Neuron (in vitro differentiated cells): ENCODE measurements at regions not wholly inside any gene's neighbourhood (a gene's known extent, or its start where the extent isn't known, plus 50 kb on each side); places are given as distances from the start of the nearest gene placed in this dataset.

Experiments used
- H2AFZ ChIP-seq: one replicate; pipeline ENCODE4 v1.6.1; 2013; ENCODE audit warnings: low read depth, mild to moderate bottlenecking, inconsistent platforms, low read length, moderate library complexity
- H3K27me3 ChIP-seq: one replicate; pipeline ENCODE4 v1.6.1; 2013; ENCODE audit warnings: low read length; ENCODE audit not compliant: insufficient read depth
- H3K36me3 ChIP-seq: one replicate; pipeline ENCODE4 v1.6.1; 2013; ENCODE audit warnings: low read length; ENCODE audit not compliant: insufficient read depth
- H3K4me1 ChIP-seq: one replicate; pipeline ENCODE4 v1.6.1; 2013; ENCODE audit warnings: low read length; ENCODE audit not compliant: insufficient read depth
- H3K4me3 ChIP-seq: 2 replicates; pipeline ENCODE4 v1.5.1; 2013; ENCODE audit warnings: mild to moderate bottlenecking, low read length, moderate library complexity
- H3K9me3 ChIP-seq: one replicate; pipeline ENCODE4 v1.6.1; 2013; ENCODE audit warnings: low read length

GRCh38 chr13:70394031-70394548, 285.8 kb upstream of the KLHL1 start:
- H3K36me3 ChIP-seq, result no peaks in the 10 kb centered on the region
- no peak overlapping the region for H3K4me3 ChIP-seq
- peaks cover 5% of the 10 kb centered on the region for H3K4me1 ChIP-seq
- H3K9me3 ChIP-seq, result no peaks in the 10 kb centered on the region
- no peaks in the 10 kb centered on the region for H3K27me3 ChIP-seq
- no peak overlapping the region for H2AFZ ChIP-seq

- Histone ChIP-seq H3K4me1 (peaks cover 5% of the 10 kb centered on the region), H3K4me3 (no peak overlapping the region), H3K36me3 (no peaks in the 10 kb centered on the region), H3K9me3 (no peaks in the 10 kb centered on the region), H2AFZ (no peak overlapping the region), H3K27me3 (no peaks in the 10 kb centered on the region)
These were observed 283.4 kb upstream of the KLHL1 start for GRCh38 chr13:70391678-70392077.

GRCh38 chr13:70390968-70391367, 282.7 kb upstream of the KLHL1 start:
- H2AFZ ChIP-seq, result no peak overlapping the region
- no peak overlapping the region for H3K4me3 ChIP-seq
- H3K27me3 ChIP-seq, result no peaks in the 10 kb centered on the region
- H3K36me3 ChIP-seq, result no peaks in the 10 kb centered on the region
- H3K9me3 ChIP-seq, result no peaks in the 10 kb centered on the region
- peaks cover 5% of the 10 kb centered on the region for H3K4me1 ChIP-seq

GRCh38 chr13:70390064-70390463, 281.8 kb upstream of the KLHL1 start:
- Histone ChIP-seq H3K27me3 (no peaks in the 10 kb centered on the region), H3K9me3 (no peaks in the 10 kb centered on the region), H2AFZ (no peak overlapping the region), H3K4me3 (no peak overlapping the region), H3K4me1 (peaks cover 5% of the 10 kb centered on the region), H3K36me3 (no peaks in the 10 kb centered on the region)

GRCh38 chr13:70388935-70389334, 280.7 kb upstream of the KLHL1 start:
- no peak overlapping the region for H3K4me3 ChIP-seq
- no peaks in the 10 kb centered on the region for H3K27me3 ChIP-seq
- H3K36me3 ChIP-seq, result no peaks in the 10 kb centered on the region
- peaks cover 3% of the 10 kb centered on the region for H3K4me1 ChIP-seq
- H2AFZ ChIP-seq, result no peak overlapping the region
- H3K9me3 ChIP-seq, result no peaks in the 10 kb centered on the region

- H3K4me1 ChIP-seq, result no peaks in the 10 kb centered on the region
- H3K27me3 ChIP-seq, result no peaks in the 10 kb centered on the region
- H3K36me3 ChIP-seq, result no peaks in the 10 kb centered on the region
- no peak overlapping the region for H2AFZ ChIP-seq
- H3K4me3 ChIP-seq, result no peak overlapping the region
- no peaks in the 10 kb centered on the region for H3K9me3 ChIP-seq
These were observed 278.7 kb upstream of the KLHL1 start for GRCh38 chr13:70386919-70387318.

- no peak overlapping the region for H3K4me3 ChIP-seq
- no peaks in the 10 kb centered on the region for H3K9me3 ChIP-seq
- no peaks in the 10 kb centered on the region for H3K36me3 ChIP-seq
- H3K27me3 ChIP-seq, result no peaks in the 10 kb centered on the region
- H3K4me1 ChIP-seq, result no peaks in the 10 kb centered on the region
- H2AFZ ChIP-seq, result no peak overlapping the region
These were observed 277.6 kb upstream of the KLHL1 start for GRCh38 chr13:70385852-70386251.

GRCh38 chr13:70384156-70384555, 275.9 kb upstream of the KLHL1 start:
- Histone ChIP-seq H3K9me3 (no peaks in the 10 kb centered on the region), H3K36me3 (no peaks in the 10 kb centered on the region), H3K27me3 (no peaks in the 10 kb centered on the region), H3K4me3 (no peak overlapping the region), H2AFZ (no peak overlapping the region), H3K4me1 (no peaks in the 10 kb centered on the region)

- no peaks in the 10 kb centered on the region for H3K4me1 ChIP-seq
- no peak overlapping the region for H3K4me3 ChIP-seq
- no peaks in the 10 kb centered on the region for H3K27me3 ChIP-seq
- no peak overlapping the region for H2AFZ ChIP-seq
- no peaks in the 10 kb centered on the region for H3K9me3 ChIP-seq
- no peaks in the 10 kb centered on the region for H3K36me3 ChIP-seq
These were observed 272.6 kb upstream of the KLHL1 start for GRCh38 chr13:70380809-70381208.

- no peak overlapping the region for H3K4me3 ChIP-seq
These were observed 267.5 kb upstream of the KLHL1 start for GRCh38 chr13:70375718-70376117.

GRCh38 chr13:70370924-70371323, 262.7 kb upstream of the KLHL1 start:
- H2AFZ ChIP-seq, result no peak overlapping the region
- H3K36me3 ChIP-seq, result no peaks in the 10 kb centered on the region

More at GRCh38 chr13:70375718-70376117, 267.5 kb upstream of the KLHL1 start:
- Histone ChIP-seq H3K9me3 (no peaks in the 10 kb centered on the region), H3K4me1 (no peaks in the 10 kb centered on the region), H3K36me3 (no peaks in the 10 kb centered on the region), H2AFZ (no peak overlapping the region), H3K27me3 (no peaks in the 10 kb centered on the region)

GRCh38 chr13:70366720-70367119, 258.5 kb upstream of the KLHL1 start:
- H3K27me3 ChIP-seq, result no peaks in the 10 kb centered on the region

More at GRCh38 chr13:70370924-70371323, 262.7 kb upstream of the KLHL1 start:
- Histone ChIP-seq H3K4me3 (no peak overlapping the region), H3K9me3 (no peaks in the 10 kb centered on the region), H3K27me3 (no peaks in the 10 kb centered on the region), H3K4me1 (no peaks in the 10 kb centered on the region)

GRCh38 chr13:70363991-70364390, 255.7 kb upstream of the KLHL1 start:
- no peaks in the 10 kb centered on the region for H3K27me3 ChIP-seq
- no peaks in the 10 kb centered on the region for H3K36me3 ChIP-seq
- no peak overlapping the region for H3K4me3 ChIP-seq
- no peak overlapping the region for H2AFZ ChIP-seq
- no peaks in the 10 kb centered on the region for H3K4me1 ChIP-seq
- H3K9me3 ChIP-seq, result no peaks in the 10 kb centered on the region

More at GRCh38 chr13:70366720-70367119, 258.5 kb upstream of the KLHL1 start:
- Histone ChIP-seq H3K36me3 (no peaks in the 10 kb centered on the region), H3K4me1 (no peaks in the 10 kb centered on the region), H2AFZ (no peak overlapping the region), H3K4me3 (no peak overlapping the region), H3K9me3 (no peaks in the 10 kb centered on the region)

GRCh38 chr13:70362820-70363570, 254.7 kb upstream of the KLHL1 start:
- Histone ChIP-seq H3K27me3 (no peaks in the 10 kb centered on the region), H2AFZ (no peak overlapping the region), H3K4me1 (no peaks in the 10 kb centered on the region), H3K9me3 (no peaks in the 10 kb centered on the region), H3K4me3 (no peak overlapping the region), H3K36me3 (no peaks in the 10 kb centered on the region)
